CD4-positive, alpha-beta T cell treated with Interleukin-4 for 4 hours (primary cell): ENCODE measurements at regions not wholly inside any gene's neighbourhood (a gene's known extent, or its start where the extent isn't known, plus 50 kb on each side); places are given as distances from the start of the nearest gene placed in this dataset.
A peak's percentile ranks its signal among the peaks of the same experiment; 100 is the strongest.

Experiments used
- DNase-seq: peaks from one replicate; pipeline ENCODE4 v3.0.0-alpha.2; 2020

DNA sequence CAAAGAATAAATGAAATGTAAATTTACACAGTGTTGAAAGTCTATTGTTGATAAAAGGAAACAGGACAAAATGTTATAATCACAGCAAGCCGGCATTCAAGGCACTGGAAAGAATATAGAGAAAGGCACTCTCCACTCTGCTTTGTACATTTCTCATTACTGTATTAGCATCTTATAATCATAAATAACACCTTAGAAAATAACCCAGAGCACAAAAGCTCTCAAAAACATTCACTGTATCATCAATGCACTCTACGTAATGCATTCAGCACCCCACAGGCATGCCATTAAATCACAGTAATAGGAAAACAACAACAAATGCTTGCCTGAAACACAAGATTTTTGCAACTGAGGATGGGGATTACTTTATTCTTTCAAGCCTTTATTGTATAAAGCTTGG lies 75.3 kb upstream of the TRPC3 start:
- no peak for DNase-seq

GRCh38 chr4:122017296-122017695 lies 65.4 kb upstream of the TRPC3 start:
- no peak for DNase-seq

GRCh38 chr4:122015203-122015602 lies 63.3 kb upstream of the TRPC3 start:
- no peak for DNase-seq

DNA sequence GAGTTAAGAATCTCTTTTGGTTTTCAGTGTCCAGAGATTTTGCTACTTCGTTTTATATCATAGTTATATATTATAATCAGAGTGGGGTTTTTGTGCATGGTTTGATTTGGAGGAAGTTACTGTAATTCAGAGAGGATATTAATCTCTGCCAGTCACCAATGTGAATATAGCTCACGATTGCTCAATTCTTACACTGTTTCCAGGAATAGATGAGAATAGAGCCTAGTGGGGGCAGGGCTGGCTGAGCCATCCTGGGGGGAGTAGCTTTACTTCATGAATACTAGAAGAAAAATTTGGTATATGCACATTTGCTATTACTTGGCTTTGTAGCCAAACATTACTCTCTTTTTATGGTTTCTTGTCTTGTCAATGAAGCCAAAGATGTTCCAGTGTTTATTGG lies 60.9 kb upstream of the TRPC3 start:
- no peak for DNase-seq

- DNase-seq = no peak
Observed at GRCh38 chr4:122010610-122011009, 58.8 kb upstream of the TRPC3 start.

GRCh38 chr4:122009524-122009923 lies 57.7 kb upstream of the TRPC3 start:
- DNase-seq = no peak

GRCh38 chr4:122007016-122007415 lies 55.2 kb upstream of the TRPC3 start:
- no peak for DNase-seq

DNA sequence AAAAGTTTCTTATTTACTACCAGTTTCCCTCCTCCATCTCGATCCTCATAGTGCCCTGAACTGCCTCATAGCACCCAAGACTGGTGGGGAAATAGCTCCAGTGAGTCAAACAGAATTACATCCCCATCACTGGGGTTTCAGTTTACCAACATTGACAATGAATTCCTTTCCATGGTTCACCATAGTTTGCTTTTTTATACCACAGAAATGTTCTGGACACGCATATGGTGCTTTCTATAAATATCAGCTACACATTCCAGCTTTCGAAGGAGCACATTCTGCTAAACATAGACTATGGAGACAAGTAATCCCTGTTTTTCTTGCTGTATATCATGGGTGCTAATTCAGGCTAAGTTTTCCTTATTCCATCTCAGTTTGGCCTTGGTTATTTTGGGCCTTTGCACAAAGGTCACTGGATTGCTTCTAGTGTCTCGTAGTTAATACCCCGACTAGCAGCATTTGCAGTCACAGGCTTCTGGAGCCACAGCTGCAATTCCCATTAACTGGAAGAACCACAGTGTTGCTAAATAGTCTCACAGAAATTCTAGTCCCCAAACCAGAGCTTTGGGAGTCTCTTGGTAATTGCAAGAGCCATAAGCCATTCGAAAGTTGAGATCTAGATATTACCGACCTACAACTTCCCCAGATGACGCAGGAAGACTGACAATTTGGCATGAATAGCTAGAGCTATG lies 53.4 kb upstream of the TRPC3 start:
- DNase-seq = no peak

- peak; percentile 26 for DNase-seq
Observed at GRCh38 chr4:122003335-122003734, 51.5 kb upstream of the TRPC3 start.
